ENCODE measurements at regions not wholly inside any gene's neighbourhood (a gene's known extent, or its start where the extent isn't known, plus 50 kb on each side); places are given as distances from the start of the nearest gene placed in this dataset.

DNA sequence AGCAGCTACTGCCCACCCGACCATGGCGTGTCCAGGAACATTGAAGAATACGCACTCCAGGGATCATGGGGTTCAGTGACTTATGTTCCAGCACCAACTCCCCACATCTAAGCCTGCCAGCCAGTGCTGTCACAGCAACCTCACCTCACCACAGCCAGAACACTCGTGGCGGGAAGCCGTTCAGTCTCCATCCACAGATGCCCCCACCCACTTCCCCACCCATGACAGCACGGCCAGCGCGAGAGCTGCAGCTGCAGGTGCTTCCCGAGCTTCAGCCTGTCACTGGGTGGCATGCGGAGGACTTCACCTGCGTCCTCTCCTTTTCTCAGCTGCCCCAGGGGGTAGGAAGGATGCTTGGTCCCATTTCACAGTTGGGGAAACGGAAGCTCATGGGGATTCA lies 50.3 kb downstream of the RBFOX3 start:
- TF ChIP-seq, protein P1, sequence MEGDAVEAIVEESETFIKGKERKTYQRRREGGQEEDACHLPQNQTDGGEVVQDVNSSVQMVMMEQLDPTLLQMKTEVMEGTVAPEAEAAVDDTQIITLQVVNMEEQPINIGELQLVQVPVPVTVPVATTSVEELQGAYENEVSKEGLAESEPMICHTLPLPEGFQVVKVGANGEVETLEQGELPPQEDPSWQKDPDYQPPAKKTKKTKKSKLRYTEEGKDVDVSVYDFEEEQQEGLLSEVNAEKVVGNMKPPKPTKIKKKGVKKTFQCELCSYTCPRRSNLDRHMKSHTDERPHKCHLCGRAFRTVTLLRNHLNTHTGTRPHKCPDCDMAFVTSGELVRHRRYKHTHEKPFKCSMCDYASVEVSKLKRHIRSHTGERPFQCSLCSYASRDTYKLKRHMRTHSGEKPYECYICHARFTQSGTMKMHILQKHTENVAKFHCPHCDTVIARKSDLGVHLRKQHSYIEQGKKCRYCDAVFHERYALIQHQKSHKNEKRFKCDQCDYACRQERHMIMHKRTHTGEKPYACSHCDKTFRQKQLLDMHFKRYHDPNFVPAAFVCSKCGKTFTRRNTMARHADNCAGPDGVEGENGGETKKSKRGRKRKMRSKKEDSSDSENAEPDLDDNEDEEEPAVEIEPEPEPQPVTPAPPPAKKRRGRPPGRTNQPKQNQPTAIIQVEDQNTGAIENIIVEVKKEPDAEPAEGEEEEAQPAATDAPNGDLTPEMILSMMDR (IDR thresholded peaks at IDR 0.05) = no peak
- no peak for TF ChIP-seq POLR2A (IDR thresholded peaks at IDR 0.05)
